HG02798 (cell line): ENCODE measurements at regions not wholly inside any gene's neighbourhood (a gene's known extent, or its start where the extent isn't known, plus 50 kb on each side); places are given as distances from the start of the nearest gene placed in this dataset.
"Not testable (repeated sequence)": the region's sequence is repeated elsewhere in the genome, so short reads cannot be mapped to it uniquely, and the experiment has no call there.

Source experiments
- ATAC-seq: cut with Tn5 transposase; IDR thresholded peaks from one replicate; pipeline ENCODE4 v1.9.1; 2021; ENCODE audit warnings: mild to moderate bottlenecking; ENCODE audit not compliant: unreplicated experiment, poor library complexity

GRCh38 chr6:50318536-50318935, 268.8 kb upstream of the DEFB112 start:
- no peak for ATAC-seq

GRCh38 chr6:50330347-50330746, 280.6 kb upstream of the DEFB112 start:
- no peak for ATAC-seq

GRCh38 chr6:50330963-50331362, 281.2 kb upstream of the DEFB112 start:
- ATAC-seq = no peak

GRCh38 chr6:50333696-50334095, 284.0 kb upstream of the DEFB112 start:
- ATAC-seq = no peak

- ATAC-seq = no peak
Measured at GRCh38 chr6:50337532-50338122, 287.9 kb upstream of the DEFB112 start.

- ATAC-seq = no peak
Measured at GRCh38 chr6:50353603-50354002, 303.9 kb upstream of the DEFB112 start.

GRCh38 chr6:50358113-50358512, 308.4 kb upstream of the DEFB112 start:
- no peak for ATAC-seq

- no peak for ATAC-seq
Measured at GRCh38 chr6:50361641-50362331, 312.1 kb upstream of the DEFB112 start.

- ATAC-seq = no peak
Measured at GRCh38 chr6:50362706-50363105, 313.0 kb upstream of the DEFB112 start.

GRCh38 chr6:50369996-50370395, 320.3 kb upstream of the DEFB112 start:
- no peak for ATAC-seq

GRCh38 chr6:50380406-50381098, 330.8 kb upstream of the DEFB112 start:
- no peak for ATAC-seq

GRCh38 chr6:50381099-50381415, 331.3 kb upstream of the DEFB112 start:
- no peak for ATAC-seq

- ATAC-seq = no peak
Measured at GRCh38 chr6:50390416-50390815, 322.9 kb upstream of the TFAP2D start.

GRCh38 chr6:50394139-50394538, 319.2 kb upstream of the TFAP2D start:
- not testable (repeated sequence) for ATAC-seq

- no peak for ATAC-seq
Measured at GRCh38 chr6:50404643-50405042, 308.7 kb upstream of the TFAP2D start.

GRCh38 chr6:50410579-50410978, 302.7 kb upstream of the TFAP2D start:
- no peak for ATAC-seq

GRCh38 chr6:50421041-50421440, 292.3 kb upstream of the TFAP2D start:
- ATAC-seq = not testable (repeated sequence)

GRCh38 chr6:50427267-50427666, 286.1 kb upstream of the TFAP2D start:
- no peak for ATAC-seq

GRCh38 chr6:50437901-50438300, 275.4 kb upstream of the TFAP2D start:
- ATAC-seq = no peak

- ATAC-seq = no peak
Measured at GRCh38 chr6:50442531-50443040, 270.7 kb upstream of the TFAP2D start.

- ATAC-seq = no peak
Measured at GRCh38 chr6:50443144-50443543, 270.2 kb upstream of the TFAP2D start.

- ATAC-seq = no peak
Measured at GRCh38 chr6:50449128-50449527, 264.2 kb upstream of the TFAP2D start.
